ENCODE measurements at regions not wholly inside any gene's neighbourhood (a gene's known extent, or its start where the extent isn't known, plus 50 kb on each side); places are given as distances from the start of the nearest gene placed in this dataset.

DNA sequence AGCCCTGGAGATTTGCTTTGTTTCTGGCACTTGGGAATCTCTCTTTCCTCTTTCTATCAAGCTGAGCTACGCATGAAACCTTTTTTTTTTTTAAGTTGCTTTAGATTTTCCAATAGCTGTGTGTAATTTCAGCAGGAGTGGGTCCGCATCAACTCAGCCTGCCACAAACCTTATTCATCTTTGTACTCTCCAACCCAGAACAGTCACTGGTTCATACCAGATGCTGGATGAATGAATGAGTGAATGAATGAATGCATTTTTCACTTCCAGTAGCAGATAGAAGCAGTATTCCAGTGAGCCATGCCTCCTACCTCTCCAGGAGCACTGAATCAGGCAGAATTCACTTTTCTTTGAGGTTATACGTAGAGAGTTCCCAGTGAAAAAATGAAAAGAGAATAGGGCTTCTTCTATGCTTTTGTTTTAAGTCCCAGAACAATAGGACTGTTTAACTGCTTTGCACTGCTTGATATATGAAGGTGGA lies 221.1 kb downstream of the TM9SF2 start:
- in situ Hi-C loops (cut with MboI; ENCODE audit: low sequenced_read_pairs): no loop called here
- no peak for DNase-seq (ENCODE audit: low spot score in 2 of 2)
- no peak overlapping the region for H3K4me3 ChIP-seq
- peaks cover 4% of the 10 kb centered on the region; the same call in 1 of the 2 replicates for H3K27me3 ChIP-seq (ENCODE audit: low read depth)
- no peaks in the 10 kb centered on the region for H3K36me3 ChIP-seq (replicated peaks)
- H3K4me1 ChIP-seq: no peaks in the 10 kb centered on the region
- H3K9me3 ChIP-seq: no peaks in the 10 kb centered on the region

DNA sequence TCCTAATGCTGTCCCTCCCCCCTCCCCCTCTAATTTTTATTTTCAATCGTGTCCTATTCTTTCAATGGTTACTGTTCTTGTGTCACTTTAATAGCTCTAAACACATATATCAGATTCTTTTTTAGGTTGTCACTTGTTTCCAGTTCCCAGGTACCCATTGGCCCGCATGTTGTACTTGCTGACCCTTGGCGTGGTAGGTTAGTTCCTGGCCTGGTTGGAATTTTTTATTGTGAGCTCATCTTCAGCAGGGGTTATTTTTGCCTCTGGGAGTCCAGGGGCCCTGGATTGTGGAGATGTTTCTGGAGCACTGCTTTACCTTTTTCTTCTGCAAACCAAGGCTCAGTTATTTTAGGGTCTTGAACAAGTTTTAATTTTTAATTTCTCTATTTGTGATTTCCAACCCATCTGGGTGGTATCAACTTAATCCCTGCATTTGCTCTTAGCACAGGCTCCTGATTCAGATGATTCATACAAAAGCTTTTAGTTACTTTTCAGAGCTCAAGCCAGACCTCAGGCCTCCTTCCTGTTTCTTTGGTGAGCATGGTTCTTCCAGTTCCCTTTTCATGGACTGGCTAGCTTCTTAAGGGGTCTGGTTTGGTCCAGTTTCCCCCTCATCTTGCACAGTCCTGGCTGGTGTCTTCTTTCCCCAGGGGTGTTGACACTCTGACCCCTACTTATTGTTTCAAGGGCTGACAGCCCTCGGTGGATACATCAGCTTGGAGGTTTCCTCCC lies 220.5 kb downstream of the TM9SF2 start:
- Histone ChIP-seq H3K36me3 (replicated peaks) (no peaks in the 10 kb centered on the region), H3K9me3 (no peaks in the 10 kb centered on the region), H3K4me1 (no peaks in the 10 kb centered on the region), H3K4me3 (no peak overlapping the region), H3K27me3 (ENCODE audit: low read depth) (peaks cover 4% of the 10 kb centered on the region; the same call in 1 of the 2 replicates)
- in situ Hi-C loops (cut with MboI; ENCODE audit: low sequenced_read_pairs): no loop called here
- DNase-seq (ENCODE audit: low spot score in 2 of 2): no peak

GRCh38 chr13:99717959-99718674 lies 216.8 kb downstream of the TM9SF2 start:
- Histone ChIP-seq H3K27me3 (ENCODE audit: low read depth) (peaks cover 4% of the 10 kb centered on the region; the same call in 1 of the 2 replicates), H3K9me3 (no peaks in the 10 kb centered on the region), H3K4me1 (no peaks in the 10 kb centered on the region), H3K36me3 (replicated peaks) (no peaks in the 10 kb centered on the region), H3K4me3 (no peak overlapping the region)
- no peak for DNase-seq (ENCODE audit: low spot score in 2 of 2)
- in situ Hi-C loops (cut with MboI; ENCODE audit: low sequenced_read_pairs): no loop called here

GRCh38 chr13:99709134-99709533 lies 207.9 kb downstream of the TM9SF2 start:
- Histone ChIP-seq H3K4me3 (no peak overlapping the region), H3K27me3 (ENCODE audit: low read depth) (peaks cover 28% of the 10 kb centered on the region), H3K4me1 (peaks cover 7% of the 10 kb centered on the region), H3K9me3 (no peaks in the 10 kb centered on the region), H3K36me3 (replicated peaks) (no peaks in the 10 kb centered on the region)
- no peak for DNase-seq (ENCODE audit: low spot score in 2 of 2)
- in situ Hi-C loops (cut with MboI; ENCODE audit: low sequenced_read_pairs): no loop called here

DNA sequence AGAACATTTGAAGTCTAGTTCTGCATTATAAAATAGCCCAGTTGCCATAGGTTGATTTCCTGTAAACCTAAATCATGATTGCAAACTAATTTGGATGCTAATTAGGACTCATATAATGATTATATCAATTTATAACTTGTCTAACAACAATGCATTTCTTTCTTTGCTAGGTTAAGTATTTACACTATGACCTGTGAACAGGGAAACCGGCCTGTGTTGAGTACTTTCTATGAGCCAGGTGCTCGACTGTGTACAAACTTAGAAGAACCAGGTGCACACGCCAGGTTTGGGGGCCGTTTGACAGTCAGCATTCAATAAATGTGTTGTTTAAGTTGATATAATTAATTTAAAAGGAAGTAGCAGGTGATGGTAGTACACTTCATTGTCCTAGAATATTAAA lies 203.1 kb downstream of the TM9SF2 start:
- no peak overlapping the region for H3K4me3 ChIP-seq
- no peaks in the 10 kb centered on the region for H3K36me3 ChIP-seq (replicated peaks)
- no peak for DNase-seq (ENCODE audit: low spot score in 2 of 2)
- no peaks in the 10 kb centered on the region for H3K9me3 ChIP-seq
- in situ Hi-C loops (cut with MboI; ENCODE audit: low sequenced_read_pairs): no loop called here
- peaks cover 29% of the 10 kb centered on the region for H3K27me3 ChIP-seq (ENCODE audit: low read depth)
- peaks cover 19% of the 10 kb centered on the region for H3K4me1 ChIP-seq

DNA sequence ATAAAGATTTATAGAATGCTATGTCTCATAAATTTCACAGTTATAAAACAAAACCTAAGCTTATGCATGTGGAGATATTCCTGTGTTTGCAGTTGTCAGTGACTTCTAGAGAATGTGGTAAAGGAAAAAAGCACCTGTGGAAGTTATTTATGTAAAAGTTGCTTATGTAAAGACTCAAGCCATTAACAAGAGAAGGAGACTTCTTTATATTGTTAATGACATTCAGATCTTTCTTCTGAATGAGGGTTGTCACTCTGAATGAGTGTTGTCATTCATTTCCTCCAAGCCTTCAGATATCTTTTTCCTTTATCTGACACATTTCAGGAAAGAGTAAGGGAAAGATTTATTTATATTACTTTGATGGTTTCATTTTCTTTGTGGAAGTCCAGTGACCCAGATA lies 202.6 kb downstream of the TM9SF2 start:
- Histone ChIP-seq H3K36me3 (replicated peaks) (no peaks in the 10 kb centered on the region), H3K9me3 (no peaks in the 10 kb centered on the region), H3K27me3 (ENCODE audit: low read depth) (peaks cover 24% of the 10 kb centered on the region), H3K4me1 (peaks cover 19% of the 10 kb centered on the region), H3K4me3 (no peak overlapping the region)
- in situ Hi-C loops (cut with MboI; ENCODE audit: low sequenced_read_pairs): no loop called here
- peak in 1 of 2 experiments; percentile 61 for DNase-seq (ENCODE audit: low spot score in 2 of 2)

DNA sequence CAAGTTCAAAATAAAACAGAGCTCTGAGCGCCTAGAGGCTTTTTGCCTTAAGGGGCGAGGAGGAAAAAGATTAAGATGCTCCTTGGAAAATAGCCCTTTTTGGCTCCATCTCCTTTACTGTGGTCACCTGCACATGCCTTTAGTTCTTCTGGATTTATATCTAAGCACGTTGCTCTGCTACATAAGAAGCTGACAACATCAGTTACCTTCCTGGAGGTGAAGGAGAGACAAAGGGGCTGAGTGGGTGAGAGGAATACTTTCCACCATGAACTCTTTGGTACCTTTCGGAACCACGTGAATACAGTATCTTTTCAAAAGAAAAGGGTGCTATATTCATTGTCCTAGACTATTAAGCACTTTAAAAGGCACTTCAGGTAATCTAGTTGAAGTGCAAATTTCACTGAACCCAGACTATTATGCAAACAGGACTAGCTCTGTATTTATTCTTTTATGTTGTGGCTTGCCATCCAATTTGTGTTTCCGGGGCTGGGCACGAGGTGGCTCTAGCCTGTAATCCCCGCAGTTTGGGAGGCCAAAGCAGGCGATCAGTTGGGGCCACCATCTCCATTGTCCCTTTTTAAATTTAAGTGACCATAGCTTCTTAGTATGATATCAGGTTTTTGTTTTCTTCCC lies 201.5 kb downstream of the TM9SF2 start:
- DNase-seq (ENCODE audit: low spot score in 2 of 2): peak in 1 of 2 experiments; percentile 29

GRCh38 chr13:99700468-99700867 lies 199.2 kb downstream of the TM9SF2 start:
- DNase-seq (ENCODE audit: low spot score in 2 of 2): no peak
- no peaks in the 10 kb centered on the region for H3K36me3 ChIP-seq (replicated peaks)
- in situ Hi-C loops (cut with MboI; ENCODE audit: low sequenced_read_pairs): no loop called here
- H3K4me1 ChIP-seq: peaks cover 19% of the 10 kb centered on the region
- H3K27me3 ChIP-seq (ENCODE audit: low read depth): peaks cover 2% of the 10 kb centered on the region; the same call in 1 of the 2 replicates
- H3K9me3 ChIP-seq: no peaks in the 10 kb centered on the region
- H3K4me3 ChIP-seq: no peak overlapping the region

More for the DNA sequence above, 201.5 kb downstream of the TM9SF2 start:
- H3K36me3 ChIP-seq (replicated peaks): no peaks in the 10 kb centered on the region
- H3K27me3 ChIP-seq (ENCODE audit: low read depth): peaks cover 15% of the 10 kb centered on the region
- H3K4me1 ChIP-seq: peaks cover 19% of the 10 kb centered on the region
- in situ Hi-C loops (cut with MboI; ENCODE audit: low sequenced_read_pairs): no loop called here
- no peak overlapping the region for H3K4me3 ChIP-seq
- no peaks in the 10 kb centered on the region for H3K9me3 ChIP-seq

DNA sequence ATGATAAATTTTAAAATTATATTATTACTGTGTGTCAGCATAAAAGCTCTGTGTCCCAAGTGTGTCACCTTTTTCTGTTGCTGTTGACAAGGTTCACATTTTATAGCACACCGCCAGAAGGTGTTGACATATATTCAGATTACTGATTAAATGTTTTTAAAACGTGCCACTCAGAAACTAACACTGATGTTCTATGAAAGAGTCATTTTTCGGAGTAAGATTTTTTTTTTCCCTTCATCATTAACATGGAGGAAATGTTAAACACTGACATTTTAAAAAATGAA lies 197.5 kb downstream of the TM9SF2 start:
- no peak for DNase-seq (ENCODE audit: low spot score in 2 of 2)
- Histone ChIP-seq H3K9me3 (no peaks in the 10 kb centered on the region), H3K4me1 (peaks cover 14% of the 10 kb centered on the region), H3K27me3 (ENCODE audit: low read depth) (peaks cover 14% of the 10 kb centered on the region), H3K4me3 (no peak overlapping the region), H3K36me3 (replicated peaks) (no peaks in the 10 kb centered on the region)
- in situ Hi-C loops (cut with MboI; ENCODE audit: low sequenced_read_pairs): no loop called here

DNA sequence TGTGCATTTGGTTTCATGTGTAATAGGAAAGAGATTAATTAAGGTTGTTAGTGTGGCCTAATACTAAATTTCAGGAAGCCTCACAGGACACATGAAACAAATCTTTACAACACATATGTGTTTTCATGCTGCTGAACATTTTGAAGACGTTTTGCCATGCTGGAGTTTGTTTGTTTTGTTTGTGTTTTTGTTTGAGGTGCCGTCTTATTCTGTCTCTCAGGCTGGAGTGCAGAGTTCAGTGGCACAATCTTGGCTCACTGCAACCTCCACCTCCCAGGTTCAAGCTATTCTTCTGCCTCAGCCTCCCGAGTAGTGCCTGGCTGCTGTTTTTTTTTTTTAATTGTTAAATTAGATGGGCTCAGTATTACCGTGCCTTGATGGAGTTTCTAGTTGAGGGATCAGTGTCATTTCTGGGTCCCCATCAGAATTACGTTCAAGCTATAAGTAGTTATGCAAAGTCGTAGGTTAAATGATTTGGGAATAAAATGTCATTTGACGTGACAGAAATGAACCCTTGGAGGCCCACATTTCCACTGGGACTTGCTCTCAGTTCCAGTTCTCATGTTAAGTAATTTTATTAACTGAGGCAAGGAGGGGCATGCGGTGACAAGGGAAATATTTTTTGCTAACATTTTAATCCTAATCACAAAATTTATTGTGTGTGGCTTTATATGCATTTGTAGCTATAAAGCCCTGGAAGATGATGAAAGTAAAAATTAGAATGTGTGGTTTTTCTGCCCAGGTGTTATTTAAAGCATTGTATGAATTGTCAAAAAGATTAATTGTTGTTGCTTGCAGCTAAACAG lies 196.9 kb downstream of the TM9SF2 start:
- H3K27me3 ChIP-seq (ENCODE audit: low read depth): peaks cover 14% of the 10 kb centered on the region
- no peak overlapping the region for H3K4me3 ChIP-seq
- in situ Hi-C loops (cut with MboI; ENCODE audit: low sequenced_read_pairs): no loop called here
- H3K36me3 ChIP-seq (replicated peaks): no peaks in the 10 kb centered on the region
- H3K4me1 ChIP-seq: peaks cover 12% of the 10 kb centered on the region
- no peaks in the 10 kb centered on the region for H3K9me3 ChIP-seq
- DNase-seq (ENCODE audit: low spot score in 2 of 2): no peak

- DNase-seq (ENCODE audit: low spot score in 2 of 2): no peak
- Histone ChIP-seq H3K4me3 (no peak overlapping the region), H3K27me3 (ENCODE audit: low read depth) (peaks cover 32% of the 10 kb centered on the region), H3K4me1 (peaks cover 13% of the 10 kb centered on the region), H3K9me3 (no peaks in the 10 kb centered on the region), H3K36me3 (replicated peaks) (no peaks in the 10 kb centered on the region)
- in situ Hi-C loops (cut with MboI; ENCODE audit: low sequenced_read_pairs): no loop called here
These were observed 194.6 kb downstream of the TM9SF2 start for GRCh38 chr13:99695857-99696256.

DNA sequence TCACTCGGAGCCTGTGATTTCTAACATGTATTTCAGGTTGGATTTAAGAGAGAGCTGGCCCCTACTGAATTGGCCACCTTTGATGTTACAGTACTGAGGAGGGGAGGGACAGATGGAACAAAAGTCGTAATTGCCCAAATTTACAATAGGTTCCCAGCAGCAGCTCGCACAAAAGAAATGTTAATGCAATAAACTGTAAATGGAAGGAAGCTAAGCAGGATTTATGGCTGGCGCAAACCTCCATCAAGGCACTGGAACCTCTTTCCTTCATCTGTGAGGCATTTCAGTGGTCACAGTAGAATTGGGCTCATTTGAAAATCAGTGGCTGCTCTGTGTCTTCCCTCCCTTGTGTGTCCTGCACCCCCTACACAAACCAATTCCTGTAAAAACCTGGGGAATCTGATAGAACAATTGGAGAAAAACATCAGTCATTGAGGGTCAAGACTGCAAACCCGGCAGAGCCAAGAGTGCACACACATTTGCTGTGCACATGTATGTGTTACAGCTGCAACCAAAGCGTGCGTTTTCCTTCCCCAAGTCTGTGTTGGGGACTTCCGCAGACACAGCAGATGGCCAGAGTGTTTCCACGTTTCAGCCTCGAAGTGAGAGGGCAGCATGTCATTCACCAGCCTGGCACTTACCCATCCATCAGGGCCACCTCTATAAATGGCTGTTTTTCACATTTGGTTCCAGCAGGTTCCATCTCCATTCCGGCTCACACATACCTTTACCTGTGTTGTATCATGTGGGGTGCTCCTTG lies 192.8 kb downstream of the TM9SF2 start:
- DNase-seq (ENCODE audit: low spot score in 2 of 2): peak; percentile 44 to 79
- in situ Hi-C loops (cut with MboI; ENCODE audit: low sequenced_read_pairs): no loop called here
- H3K27me3 ChIP-seq (ENCODE audit: low read depth): peaks cover 45% of the 10 kb centered on the region
- peaks cover 26% of the 10 kb centered on the region for H3K4me1 ChIP-seq
- H3K9me3 ChIP-seq: no peaks in the 10 kb centered on the region
- H3K36me3 ChIP-seq (replicated peaks): no peaks in the 10 kb centered on the region
- H3K4me3 ChIP-seq: no peak overlapping the region

DNA sequence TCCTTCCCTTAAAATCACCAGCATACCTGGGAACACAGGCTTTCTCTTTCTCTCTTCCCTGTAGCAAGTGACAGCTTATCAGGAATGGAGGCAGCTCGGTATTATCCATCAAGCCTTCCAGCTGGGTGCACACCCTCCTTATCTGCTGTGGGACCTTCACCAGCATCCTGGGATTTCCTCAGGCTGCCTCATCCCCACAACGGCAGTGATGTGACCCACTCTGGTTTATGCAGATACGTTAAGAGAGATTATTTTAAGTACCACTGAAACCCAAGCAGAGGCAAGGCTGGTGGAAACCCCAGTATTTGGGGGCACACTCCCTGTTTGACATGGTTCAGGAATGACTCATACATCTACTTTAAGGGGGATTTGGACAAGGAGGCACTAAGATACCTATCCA lies 192.1 kb downstream of the TM9SF2 start:
- H3K27me3 ChIP-seq (ENCODE audit: low read depth): peaks cover 51% of the 10 kb centered on the region
- H3K9me3 ChIP-seq: no peaks in the 10 kb centered on the region
- DNase-seq (ENCODE audit: low spot score in 2 of 2): no peak
- H3K4me1 ChIP-seq: peaks cover 26% of the 10 kb centered on the region
- no peak overlapping the region for H3K4me3 ChIP-seq
- H3K36me3 ChIP-seq (replicated peaks): no peaks in the 10 kb centered on the region
- in situ Hi-C loops (cut with MboI; ENCODE audit: low sequenced_read_pairs): no loop called here

Data from HAP-1 (cell line).